H1 (cell line): ENCODE measurements at regions not wholly inside any gene's neighbourhood (a gene's known extent, or its start where the extent isn't known, plus 50 kb on each side); places are given as distances from the start of the nearest gene placed in this dataset.

Source experiments
- CTCF ChIA-PET: fragments of 300-600 bp; sonication (Branson Sonifier 250); formaldehyde crosslinking; loops from one replicate; lab custom pipeline; 2021; ENCODE audit not compliant: partially characterized antibody; lab: Charles Lee
- POLR2A ChIA-PET: fragments of 300-600 bp; sonication (Branson Sonifier 250); formaldehyde crosslinking; loops from one replicate; lab custom pipeline; 2021; ENCODE audit warnings: inconsistent platforms; ENCODE audit not compliant: partially characterized antibody; lab: Charles Lee
- DNase-seq, 2 experiments: peaks; one replicate each; pipeline versions ENCODE4 v3.0.0 to v3.0.0-alpha.2; 2010 to 2022; ENCODE audit warnings: low spot score in 2 of 2, low read depth in 1 of 2, mixed read lengths in 1 of 2
- FAIRE-seq: peaks from 2 replicates; lab custom pipeline; 2011; peaks lifted over from hg19 to GRCh38; lab: Jason Lieb, UNC
- H2AFZ ChIP-seq: 2 replicates; pipeline ENCODE4 v1.8.1; 2012; ENCODE audit warnings: low read length, inconsistent platforms
- H2AK5ac ChIP-seq: 2 replicates; pipeline ENCODE4 v1.6.1; 2013; ENCODE audit warnings: low read depth, low read length
- H2BK120ac ChIP-seq: replicated peaks from 2 replicates; pipeline ENCODE3; 2013; ENCODE audit warnings: low read depth, low read length, inconsistent platforms
- H2BK12ac ChIP-seq: 2 replicates; pipeline ENCODE4 v1.6.1; 2013; ENCODE audit warnings: low read depth, low read length
- H2BK15ac ChIP-seq: 2 replicates; pipeline ENCODE4 v1.6.1; 2013; ENCODE audit warnings: low read length
- H2BK20ac ChIP-seq: 2 replicates; pipeline ENCODE4 v1.6.1; 2013; ENCODE audit warnings: low read length
- H2BK5ac ChIP-seq: 2 replicates; pipeline ENCODE4 v1.6.1; 2013; ENCODE audit warnings: low read depth, low read length
- H3K14ac ChIP-seq: 2 replicates; pipeline ENCODE4 v1.6.1; 2013; ENCODE audit warnings: inconsistent platforms; ENCODE audit not compliant: insufficient read length
- H3K18ac ChIP-seq: 2 replicates; pipeline ENCODE4 v1.6.1; 2013; ENCODE audit warnings: low read length; ENCODE audit errors: extremely low read depth
- H3K23ac ChIP-seq: 2 replicates; pipeline ENCODE4 v1.6.1; 2013; ENCODE audit warnings: inconsistent platforms; ENCODE audit not compliant: insufficient read length
- H3K23me2 ChIP-seq: 2 replicates; pipeline ENCODE4 v1.6.1; 2013; ENCODE audit warnings: low read depth, low read length
- H3K27ac ChIP-seq: 2 replicates; pipeline ENCODE4 v1.6.1; 2011; ENCODE audit warnings: low read depth, low read length, inconsistent platforms
- H3K27me3 ChIP-seq, 4 experiments: replicated peaks in 1 of 4; 1 replicate in 1 of 4; 2 replicates in 3 of 4; pipeline versions ENCODE4 v1.6.1 to v1.8.1; 2011 to 2013; ENCODE audit warnings: low read length in 3 of 4, mild to moderate bottlenecking in 3 of 4, inconsistent platforms in 2 of 4, mixed read lengths in 2 of 4, moderate library complexity in 1 of 4; ENCODE audit not compliant: control insufficient read depth in 3 of 4, insufficient read depth in 3 of 4; ENCODE audit errors: extremely low read depth in 1 of 4
- H3K36me3 ChIP-seq, 4 experiments: 2 replicates each; pipeline versions ENCODE4 v1.6.1 to v1.8.1; 2011 to 2013; ENCODE audit warnings: mild to moderate bottlenecking in 4 of 4, low read length in 3 of 4, moderate library complexity in 2 of 4, control low read depth in 1 of 4, inconsistent platforms in 1 of 4; ENCODE audit not compliant: insufficient read depth in 4 of 4, control insufficient read depth in 2 of 4
- H3K4ac ChIP-seq: replicated peaks from 2 replicates; pipeline ENCODE3; 2013; ENCODE audit warnings: low read length, low read depth, mixed read lengths, inconsistent platforms; ENCODE audit not compliant: insufficient read length
- H3K4me1 ChIP-seq, 4 experiments: replicated peaks in 1 of 4; 1 replicate in 1 of 4; 2 replicates in 3 of 4; pipeline versions ENCODE4 v1.6.1 to v1.8.1; 2011 to 2013; ENCODE audit warnings: low read length in 3 of 4, inconsistent platforms in 2 of 4, mixed read lengths in 1 of 4; ENCODE audit not compliant: insufficient read depth in 4 of 4, control insufficient read depth in 3 of 4
- H3K4me2 ChIP-seq, 2 experiments: 2 replicates each; pipeline versions ENCODE4 v1.6.1 to v1.8.1; 2011 to 2013; ENCODE audit warnings: low read depth in 2 of 2, low read length in 2 of 2, control low read depth in 1 of 2, inconsistent platforms in 1 of 2, mild to moderate bottlenecking in 1 of 2; ENCODE audit not compliant: insufficient read depth in 1 of 2
- H3K4me3 ChIP-seq, 4 experiments: fragments of 200-600, 300-600 bp in 1 of 4; sonication (generic), shearing (Covaris generic), sonication (Bioruptor Twin) in 1 of 4; 2 replicates each; pipeline versions ENCODE4 v1.5.1 to v1.8.1; 2011 to 2016; ENCODE audit warnings: low read length in 4 of 4, low read depth in 3 of 4, control low read depth in 2 of 4, inconsistent platforms in 2 of 4, mild to moderate bottlenecking in 2 of 4, mixed read lengths in 1 of 4, moderate library complexity in 1 of 4; ENCODE audit not compliant: insufficient read depth in 2 of 4; ENCODE audit errors: extremely low read depth in 1 of 4
- H3K56ac ChIP-seq: replicated peaks from 2 replicates; pipeline ENCODE3; 2013; ENCODE audit warnings: low read depth, mild to moderate bottlenecking, mixed read lengths, low read length, inconsistent platforms; ENCODE audit not compliant: insufficient read length
- H3K79me1 ChIP-seq: 2 replicates; pipeline ENCODE4 v1.6.1; 2013; ENCODE audit warnings: low read depth, low read length, control low read depth
- H3K79me2 ChIP-seq, 2 experiments: 2 replicates each; pipeline versions ENCODE4 v1.6.1 to v1.8.1; 2012 to 2013; ENCODE audit warnings: low read length in 2 of 2, mild to moderate bottlenecking in 2 of 2, inconsistent platforms in 1 of 2; ENCODE audit not compliant: insufficient read depth in 2 of 2, control insufficient read depth in 1 of 2
- H3K9ac ChIP-seq, 4 experiments: replicated peaks in 1 of 4; 1 replicate in 1 of 4; 2 replicates in 3 of 4; pipeline versions ENCODE4 v1.6.1 to v1.8.1; 2011 to 2013; ENCODE audit warnings: low read depth in 3 of 4, low read length in 3 of 4, control low read depth in 2 of 4, mild to moderate bottlenecking in 2 of 4, moderate library complexity in 2 of 4, inconsistent platforms in 1 of 4; ENCODE audit errors: extremely low read depth in 1 of 4
- H3K9me3 ChIP-seq, 2 experiments: 2 replicates each; pipeline versions ENCODE4 v1.6.1 to v1.8.1; 2012 to 2013; ENCODE audit warnings: mild to moderate bottlenecking in 2 of 2, moderate library complexity in 2 of 2, control low read depth in 1 of 2, inconsistent platforms in 1 of 2, low read depth in 1 of 2, low read length in 1 of 2, mixed read lengths in 1 of 2; ENCODE audit not compliant: insufficient read depth in 2 of 2
- H4K20me1 ChIP-seq, 2 experiments: replicated peaks in 1 of 2; 2 replicates each; pipeline versions ENCODE3 to v1.8.1; 2011 to 2013; ENCODE audit warnings: inconsistent platforms in 2 of 2, low read length in 2 of 2, mild to moderate bottlenecking in 1 of 2; ENCODE audit not compliant: insufficient read depth in 2 of 2, control insufficient read depth in 1 of 2
- H4K5ac ChIP-seq: 2 replicates; pipeline ENCODE4 v1.6.1; 2013; ENCODE audit warnings: low read length, low read depth, mixed read lengths, inconsistent platforms; ENCODE audit not compliant: insufficient read length
- H4K8ac ChIP-seq: 2 replicates; pipeline ENCODE4 v1.8.0; 2013; ENCODE audit warnings: mild to moderate bottlenecking, moderate library complexity, low read length, inconsistent platforms; ENCODE audit not compliant: insufficient read depth; ENCODE audit errors: extremely low read depth
- H4K91ac ChIP-seq: replicated peaks from 2 replicates; pipeline ENCODE3; 2013; ENCODE audit warnings: low read length, mixed read lengths, inconsistent platforms; ENCODE audit not compliant: insufficient read length
- GTF2F1 ChIP-seq: IDR thresholded peaks from 2 replicates; pipeline ENCODE4 v1.6.1; 2012; ENCODE audit warnings: low read depth, low read length, improper control_type of control experiment, borderline replicate concordance
- POLR2A ChIP-seq, 2 experiments: IDR thresholded peaks; 1 replicate in 1 of 2; 2 replicates in 1 of 2; pipeline ENCODE4 v1.6.1; 2011; ENCODE audit warnings: low read depth in 2 of 2, low read length in 2 of 2, mild to moderate bottlenecking in 2 of 2; ENCODE audit errors: control extremely low read depth in 1 of 2
- SIRT6 ChIP-seq: IDR thresholded peaks from one replicate; pipeline ENCODE4 v1.7.1; 2012; ENCODE audit warnings: low read length, inconsistent platforms
- TCF12 ChIP-seq: IDR thresholded peaks from 2 replicates; pipeline ENCODE4 v1.6.1; 2011; ENCODE audit warnings: low read depth, mild to moderate bottlenecking, low read length
- ZNF274 ChIP-seq: IDR thresholded peaks from 2 replicates; pipeline ENCODE4 v1.7.0; 2012; ENCODE audit warnings: low read length, borderline replicate concordance; ENCODE audit errors: extremely low read depth
- WGBS, 2 experiments: shearing (Covaris generic) in 1 of 2; methylation state at CpG; one replicate each; pipeline versions ENCODE4 v1.1.6 to v1.1.7; 2013 to 2015; ENCODE audit warnings: low lambda C conversion rate in 2 of 2, mixed read lengths in 2 of 2, inconsistent platforms in 1 of 2, low coverage in 1 of 2, missing lambda C conversion rate in 1 of 2; ENCODE audit not compliant: insufficient replicate concordance in 2 of 2, insufficient coverage in 1 of 2, insufficient read length in 1 of 2; ENCODE audit errors: extremely low coverage in 1 of 2, missing lambda C conversion rate in 1 of 2; 5-methylcytosine and 5-hydroxymethylcytosine counted together

GRCh38 chr1:30469426-30469825, 254.0 kb downstream of the MATN1 start:
- Histone ChIP-seq H2BK20ac (no peak overlapping the region), H3K4me1 (no peaks in the 10 kb centered on the region), H4K20me1 (no peaks in the 10 kb centered on the region), H2AFZ (no peak overlapping the region), H4K5ac (no peak overlapping the region), H3K36me3 (no peaks in the 10 kb centered on the region), H3K9ac (no peak overlapping the region), H3K4me2 (no peak overlapping the region), H3K4me3 (no peak overlapping the region), H3K4ac (no peak overlapping the region), H2BK12ac (no peak overlapping the region), H4K91ac (no peak overlapping the region), H2BK120ac (no peak overlapping the region), H3K23me2 (peaks cover under 1% of the 10 kb centered on the region; the same call in 1 of the 2 replicates), H2BK5ac (no peak overlapping the region), H2BK15ac (no peak overlapping the region), H3K56ac (no peak overlapping the region), H3K9me3 (no peaks in the 10 kb centered on the region), H3K79me1 (no peaks in the 10 kb centered on the region), H3K14ac (no peak overlapping the region), H2AK5ac (no peak overlapping the region), H3K27me3 (no peaks in the 10 kb centered on the region), H4K8ac (no peak overlapping the region), H3K27ac (no peak overlapping the region), H3K79me2 (no peaks in the 10 kb centered on the region), H3K23ac (no peak overlapping the region), H3K18ac (no peak overlapping the region)
- FAIRE-seq, result no peak
- TF ChIP-seq ZNF274 (no peak), TCF12 (no peak), POLR2A (IDR thresholded peaks at IDR 0.05; ENCODE audit: control extremely low read depth in 1 of 2, low read depth in 2 of 2, low read length in 2 of 2) (no peak), GTF2F1 (no peak), SIRT6 (no peak)
- ChIA-PET CTCF (interaction anchor here (0.6 to 1.8 kb wide), 3 partner anchors 9 to 239 kb away, joined by 3 read pairs; no protein-coding TSS in a partner anchor), POLR2A (no interaction called here)
- DNase-seq, result no peak
- WGBS, 2 experiments, result 95% methylated on average over 5 of the region's 5 CpGs; no CpG with 5 or more reads in 1 of the 2 experiments
